Keratinocyte (primary cell): ENCODE measurements at regions not wholly inside any gene's neighbourhood (a gene's known extent, or its start where the extent isn't known, plus 50 kb on each side); places are given as distances from the start of the nearest gene placed in this dataset.

ENCODE experiments used
- DNase-seq: peaks from one replicate; pipeline ENCODE4 v3.0.0-alpha.2; 2011; ENCODE audit warnings: low read depth, missing footprints, low spot score
- FAIRE-seq: peaks from 2 replicates; lab custom pipeline; 2011; peaks lifted over from hg19 to GRCh38; lab: Jason Lieb, UNC
- H2AFZ ChIP-seq: 2 replicates; pipeline ENCODE4 v1.6.0; 2012; ENCODE audit warnings: low read length, control low read depth, inconsistent platforms; ENCODE audit not compliant: control insufficient read depth
- H3K27ac ChIP-seq: 2 replicates; pipeline ENCODE4 v1.5.1; 2011; ENCODE audit warnings: low read length; ENCODE audit not compliant: control insufficient read depth, insufficient read depth
- H3K27me3 ChIP-seq: 3 replicates; pipeline ENCODE4 v1.6.0; 2011; ENCODE audit warnings: low read length; ENCODE audit not compliant: control insufficient read depth, insufficient read depth; ENCODE audit errors: extremely low read depth
- H3K36me3 ChIP-seq, 2 experiments: 2 replicates in 1 of 2; 3 replicates in 1 of 2; pipeline ENCODE4 v1.5.1; 2011; ENCODE audit warnings: low read length in 2 of 2, mild to moderate bottlenecking in 1 of 2; ENCODE audit not compliant: control insufficient read depth in 2 of 2, insufficient read depth in 2 of 2; ENCODE audit errors: extremely low read depth in 1 of 2
- H3K4me1 ChIP-seq: 3 replicates; pipeline ENCODE4 v1.5.1; 2011; ENCODE audit warnings: low read length; ENCODE audit not compliant: control insufficient read depth, insufficient read depth; ENCODE audit errors: extremely low read depth
- H3K4me2 ChIP-seq: 3 replicates; pipeline ENCODE4 v1.6.0; 2011; ENCODE audit warnings: low read depth, low read length; ENCODE audit not compliant: control insufficient read depth, insufficient read depth; ENCODE audit errors: extremely low read depth
- H3K4me3 ChIP-seq, 3 experiments: fragments of 200-600 bp in 1 of 3; sonication (generic) in 1 of 3; 2 replicates in 2 of 3; 3 replicates in 1 of 3; pipeline ENCODE4 v1.5.1; 2011 to 2016; ENCODE audit warnings: low read length in 3 of 3, mild to moderate bottlenecking in 3 of 3, control low read depth in 2 of 3, inconsistent platforms in 1 of 3, low read depth in 1 of 3, mixed read lengths in 1 of 3, mixed run types in 1 of 3, moderate library complexity in 1 of 3; ENCODE audit not compliant: control insufficient read depth in 2 of 3, insufficient read depth in 2 of 3; ENCODE audit errors: extremely low read depth in 1 of 3
- H3K79me2 ChIP-seq: 2 replicates; pipeline ENCODE4 v1.6.0; 2012; ENCODE audit warnings: low read length; ENCODE audit not compliant: control insufficient read depth, insufficient read depth
- H3K9ac ChIP-seq: 3 replicates; pipeline ENCODE4 v1.6.0; 2011; ENCODE audit warnings: low read length; ENCODE audit not compliant: control insufficient read depth, insufficient read depth; ENCODE audit errors: extremely low read depth
- H3K9me1 ChIP-seq: 3 replicates; pipeline ENCODE4 v1.6.0; 2011; ENCODE audit warnings: low read length; ENCODE audit not compliant: control insufficient read depth, insufficient read depth; ENCODE audit errors: extremely low read depth
- H3K9me3 ChIP-seq: 2 replicates; pipeline ENCODE4 v1.5.1; 2012; ENCODE audit warnings: low read depth, low read length; ENCODE audit not compliant: control insufficient read depth
- H4K20me1 ChIP-seq: 3 replicates; pipeline ENCODE4 v1.6.0; 2011; ENCODE audit warnings: low read length; ENCODE audit not compliant: control insufficient read depth, insufficient read depth; ENCODE audit errors: extremely low read depth
- CTCF ChIP-seq, 3 experiments: IDR thresholded peaks in 1 of 3; conservative IDR thresholded peaks in 1 of 3; optimal IDR thresholded peaks in 1 of 3; 2 replicates in 2 of 3; 3 replicates in 1 of 3; pipeline versions ENCODE3 to v1.5.1; 2011; ENCODE audit warnings: low read length in 3 of 3, mild to moderate bottlenecking in 3 of 3, moderate library complexity in 2 of 3, control low read depth in 1 of 3, inconsistent platforms in 1 of 3; ENCODE audit not compliant: insufficient read depth in 2 of 3; ENCODE audit errors: extremely low read depth in 1 of 3
- EZH2 ChIP-seq: IDR thresholded peaks from one replicate; pipeline ENCODE4 v1.6.1; 2012; ENCODE audit warnings: inconsistent platforms, mild to moderate bottlenecking, low read length, moderate library complexity
- dilution Hi-C: fragments of 300-500 bp; cut with MboI; formaldehyde crosslinking; loops from one replicate; pipeline ENCODE4 v1.7.0; 2020; ENCODE audit warnings: low sequenced_read_pairs; ENCODE audit not compliant: extremely low pct_ligation_motif_present

- Histone ChIP-seq H3K36me3 (no peaks in the 10 kb centered on the region), H3K27ac (no peak overlapping the region), H3K9ac (no peak overlapping the region), H3K9me3 (no peaks in the 10 kb centered on the region), H2AFZ (no peak overlapping the region), H3K9me1 (no peaks in the 10 kb centered on the region), H3K79me2 (no peaks in the 10 kb centered on the region), H3K27me3 (no peaks in the 10 kb centered on the region), H4K20me1 (no peaks in the 10 kb centered on the region), H3K4me1 (no peaks in the 10 kb centered on the region), H3K4me2 (no peak overlapping the region), H3K4me3 (no peak overlapping the region)
- TF ChIP-seq EZH2 (no peak), CTCF (optimal IDR thresholded peaks at IDR 0.05 in 1 of 3, IDR thresholded peaks at IDR 0.05 in 1 of 3, conservative IDR thresholded peaks at IDR 0.05 in 1 of 3; ENCODE audit: extremely low read depth in 1 of 3, insufficient read depth in 2 of 3, low read length in 3 of 3) (no peak)
- no peak for DNase-seq
- dilution Hi-C loops = no loop called here
- FAIRE-seq = no peak
Measured at GRCh38 chr20:39968495-39968894, 720.5 kb downstream of the MAFB start.

GRCh38 chr20:39967806-39968205 is 721.2 kb downstream of the MAFB start:
- Histone ChIP-seq H3K79me2 (no peaks in the 10 kb centered on the region), H3K27ac (no peak overlapping the region), H2AFZ (no peak overlapping the region), H3K9me1 (no peaks in the 10 kb centered on the region), H3K9me3 (no peaks in the 10 kb centered on the region), H3K27me3 (no peaks in the 10 kb centered on the region), H3K4me3 (no peak overlapping the region), H4K20me1 (no peaks in the 10 kb centered on the region), H3K4me1 (no peaks in the 10 kb centered on the region), H3K4me2 (no peak overlapping the region), H3K36me3 (no peaks in the 10 kb centered on the region), H3K9ac (no peak overlapping the region)
- TF ChIP-seq CTCF (optimal IDR thresholded peaks at IDR 0.05 in 1 of 3, IDR thresholded peaks at IDR 0.05 in 1 of 3, conservative IDR thresholded peaks at IDR 0.05 in 1 of 3; ENCODE audit: extremely low read depth in 1 of 3, insufficient read depth in 2 of 3, low read length in 3 of 3) (no peak), EZH2 (no peak)
- no peak for FAIRE-seq
- dilution Hi-C loops = no loop called here
- no peak for DNase-seq
